Ishikawa (cell line): ENCODE measurements at regions not wholly inside any gene's neighbourhood (a gene's known extent, or its start where the extent isn't known, plus 50 kb on each side); places are given as distances from the start of the nearest gene placed in this dataset.

Source experiments
- CEBPB ChIP-seq: IDR thresholded peaks from 2 replicates; pipeline ENCODE4 v1.6.1; 2012
- CREB1 ChIP-seq: IDR thresholded peaks from 2 replicates; pipeline ENCODE4 v1.6.1; 2012; ENCODE audit warnings: low read depth
- EGR1 ChIP-seq: IDR thresholded peaks from 2 replicates; pipeline ENCODE4 v1.6.1; 2012
- EP300 ChIP-seq: IDR thresholded peaks from 2 replicates; pipeline ENCODE4 v1.6.1; 2012; ENCODE audit warnings: borderline replicate concordance
- FOXM1 ChIP-seq: IDR thresholded peaks from 2 replicates; pipeline ENCODE4 v1.6.1; 2012; ENCODE audit warnings: low read depth, borderline replicate concordance
- MAX ChIP-seq: IDR thresholded peaks from 2 replicates; pipeline ENCODE4 v1.6.1; 2012
- NFIC ChIP-seq: IDR thresholded peaks from 2 replicates; pipeline ENCODE4 v1.6.1; 2012
- RAD21 ChIP-seq: IDR thresholded peaks from 2 replicates; pipeline ENCODE4 v1.6.1; 2012; ENCODE audit warnings: low read depth
- REST ChIP-seq: IDR thresholded peaks from 2 replicates; pipeline ENCODE4 v1.6.1; 2012; ENCODE audit warnings: low read depth, mild to moderate bottlenecking
- TAF1 ChIP-seq: IDR thresholded peaks from 2 replicates; pipeline ENCODE4 v1.6.1; 2012; ENCODE audit warnings: low read depth, mild to moderate bottlenecking
- TCF12 ChIP-seq: IDR thresholded peaks from 2 replicates; pipeline ENCODE4 v1.6.1; 2012; ENCODE audit warnings: low read depth
- TEAD4 ChIP-seq: IDR thresholded peaks from 2 replicates; pipeline ENCODE4 v1.6.1; 2012
- YY1 ChIP-seq: IDR thresholded peaks from 2 replicates; pipeline ENCODE4 v1.6.1; 2012; ENCODE audit warnings: low read depth
- ZBTB7A ChIP-seq: IDR thresholded peaks from 2 replicates; pipeline ENCODE4 v1.6.1; 2012; ENCODE audit warnings: low read depth
- TF ChIP-seq, protein P1 (sequence below): IDR thresholded peaks from 2 replicates; pipeline ENCODE4 v1.6.1; 2012

DNA sequence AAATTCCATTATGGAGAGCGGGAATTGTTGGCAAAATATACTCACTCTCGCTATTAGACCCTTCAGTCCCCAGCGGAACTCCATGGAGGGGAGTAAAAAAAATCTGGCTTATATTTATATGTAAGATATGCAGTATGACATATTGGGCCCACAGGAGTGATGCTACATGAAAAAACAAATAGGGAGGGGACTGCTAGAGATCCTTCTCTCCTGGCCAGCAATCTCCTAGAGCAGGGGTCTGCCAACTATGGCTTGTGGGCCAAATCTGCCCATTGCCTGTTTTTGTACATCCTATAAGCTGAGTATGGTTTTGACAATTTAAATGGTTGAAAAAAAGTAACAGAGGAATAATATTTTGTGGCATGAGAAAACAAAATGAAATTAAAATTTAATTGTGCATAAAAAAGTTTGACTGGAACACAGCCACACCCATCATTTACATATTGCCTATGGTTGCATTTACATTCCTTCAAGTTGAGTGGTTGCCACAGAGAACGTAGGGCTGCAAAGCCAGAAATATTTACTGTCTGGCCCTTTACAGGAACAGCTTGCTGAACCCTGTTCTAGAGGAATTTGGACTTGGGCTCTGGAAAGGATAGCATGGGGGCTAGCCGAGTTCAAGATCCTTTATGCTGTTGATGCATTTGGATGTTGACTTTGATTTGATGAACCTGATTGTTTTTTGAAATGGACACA, 197.3 kb upstream of the CLINT1 start:
- TF ChIP-seq, protein P1, sequence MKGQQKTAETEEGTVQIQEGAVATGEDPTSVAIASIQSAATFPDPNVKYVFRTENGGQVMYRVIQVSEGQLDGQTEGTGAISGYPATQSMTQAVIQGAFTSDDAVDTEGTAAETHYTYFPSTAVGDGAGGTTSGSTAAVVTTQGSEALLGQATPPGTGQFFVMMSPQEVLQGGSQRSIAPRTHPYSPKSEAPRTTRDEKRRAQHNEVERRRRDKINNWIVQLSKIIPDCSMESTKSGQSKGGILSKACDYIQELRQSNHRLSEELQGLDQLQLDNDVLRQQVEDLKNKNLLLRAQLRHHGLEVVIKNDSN: no peak
- TF ChIP-seq NFIC: no peak
- TF ChIP-seq TCF12: no peak
- TF ChIP-seq CREB1: no peak
- TF ChIP-seq MAX: no peak
- no peak for TF ChIP-seq YY1
- TF ChIP-seq ZBTB7A: no peak
- TF ChIP-seq EP300: no peak
- no peak for TF ChIP-seq TEAD4
- no peak for TF ChIP-seq RAD21
- no peak for TF ChIP-seq FOXM1
- TF ChIP-seq TAF1: no peak

GRCh38 chr5:158055111-158055501, 196.2 kb upstream of the CLINT1 start:
- TF ChIP-seq ZBTB7A: no peak
- TF ChIP-seq NFIC: no peak
- no peak for TF ChIP-seq FOXM1
- no peak for TF ChIP-seq REST
- TF ChIP-seq TEAD4: no peak
- no peak for TF ChIP-seq TCF12
- no peak for TF ChIP-seq CREB1
- TF ChIP-seq, protein P1: no peak
- no peak for TF ChIP-seq RAD21
- TF ChIP-seq CEBPB: no peak
- TF ChIP-seq EP300: no peak

- TF ChIP-seq EGR1 (no peak), YY1 (no peak), CREB1 (no peak), ZBTB7A (no peak)
- TF ChIP-seq, protein P1: no peak
These were observed 195.5 kb upstream of the CLINT1 start for GRCh38 chr5:158054223-158055110.

GRCh38 chr5:158051036-158051435, 192.1 kb upstream of the CLINT1 start:
- TF ChIP-seq TCF12 (no peak), TAF1 (no peak), EP300 (no peak), EGR1 (no peak), RAD21 (no peak), MAX (no peak), YY1 (no peak), ZBTB7A (no peak), NFIC (no peak), CEBPB (no peak), REST (no peak), FOXM1 (no peak), TEAD4 (no peak), CREB1 (no peak)
- TF ChIP-seq, protein P1: no peak
